AG10803 (cell line): ENCODE measurements at regions not wholly inside any gene's neighbourhood (a gene's known extent, or its start where the extent isn't known, plus 50 kb on each side); places are given as distances from the start of the nearest gene placed in this dataset.
"Not testable (repeated sequence)": the region's sequence is repeated elsewhere in the genome, so short reads cannot be mapped to it uniquely, and the experiment has no call there.

ENCODE experiments used
- DNase-seq: peaks from one replicate; pipeline ENCODE4 v3.0.0; 2010; ENCODE audit warnings: low read depth
- H3K4me3 ChIP-seq: 2 replicates; pipeline ENCODE4 v1.5.1; 2011; ENCODE audit warnings: mild to moderate bottlenecking, low read length, control low read depth
- CTCF ChIP-seq: conservative IDR thresholded peaks from 2 replicates; pipeline ENCODE4 v1.5.1; 2011; ENCODE audit warnings: mild to moderate bottlenecking, low read length, control low read depth, inconsistent platforms

- DNase-seq = no peak
- TF ChIP-seq CTCF = no peak
- no peak overlapping the region for H3K4me3 ChIP-seq
Observed at GRCh38 chr15:67946701-67947100, 106.9 kb upstream of the RNU6-1 start.

- TF ChIP-seq CTCF = no peak
- H3K4me3 ChIP-seq = no peak overlapping the region
- no peak for DNase-seq
Observed at GRCh38 chr15:67947254-67948039, 106.7 kb upstream of the PIAS1 start.

GRCh38 chr15:67948215-67948614 is 105.9 kb upstream of the PIAS1 start:
- TF ChIP-seq CTCF = no peak
- DNase-seq = no peak
- H3K4me3 ChIP-seq = no peak overlapping the region

- not testable (repeated sequence) for DNase-seq, H3K4me3 ChIP-seq
Observed at GRCh38 chr15:67951187-67951586, 102.9 kb upstream of the PIAS1 start.

- no peak for TF ChIP-seq CTCF
- no peak for DNase-seq
- H3K4me3 ChIP-seq = no peak overlapping the region
Observed at GRCh38 chr15:67953299-67953698, 100.8 kb upstream of the PIAS1 start.

- no peak overlapping the region for H3K4me3 ChIP-seq
- DNase-seq = peak; percentile 6
- TF ChIP-seq CTCF = no peak
Observed at GRCh38 chr15:67955252-67955651, 98.9 kb upstream of the PIAS1 start.

- TF ChIP-seq CTCF = no peak
- H3K4me3 ChIP-seq = no peak overlapping the region
- no peak for DNase-seq
Observed at GRCh38 chr15:67957435-67958132, 96.5 kb upstream of the PIAS1 start.
